Stimulated activated naive CD4-positive, alpha-beta T cell (primary cell): ENCODE measurements at regions not wholly inside any gene's neighbourhood (a gene's known extent, or its start where the extent isn't known, plus 50 kb on each side); places are given as distances from the start of the nearest gene placed in this dataset.
"Not testable (repeated sequence)": the region's sequence is repeated elsewhere in the genome, so short reads cannot be mapped to it uniquely, and the experiment has no call there.

Experiments
- DNase-seq, 6 experiments: peaks; one replicate each; lab custom pipeline; 2025; lab: John Stamatoyannopoulos, UW

DNA sequence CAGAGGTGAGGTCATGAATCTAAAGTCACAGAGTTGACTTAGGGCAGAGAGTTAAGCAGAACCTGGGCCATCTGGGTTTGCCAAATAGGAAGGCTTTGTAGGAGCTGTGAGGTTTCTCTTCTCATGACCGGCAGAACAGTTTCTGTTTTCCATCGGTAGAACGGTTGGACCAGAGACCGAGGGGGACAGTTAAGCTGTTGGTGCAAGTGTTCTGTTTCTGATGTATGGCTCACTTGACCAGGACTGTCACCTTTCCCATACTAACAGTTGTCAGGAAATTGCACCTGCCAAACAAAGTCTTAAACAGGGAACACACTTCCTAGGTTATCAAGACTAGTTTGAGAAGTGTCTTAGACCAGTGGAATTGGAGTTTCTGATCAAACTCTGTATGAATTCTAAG lies 158.3 kb downstream of the PDCD6IP start:
- no peak for DNase-seq

DNA sequence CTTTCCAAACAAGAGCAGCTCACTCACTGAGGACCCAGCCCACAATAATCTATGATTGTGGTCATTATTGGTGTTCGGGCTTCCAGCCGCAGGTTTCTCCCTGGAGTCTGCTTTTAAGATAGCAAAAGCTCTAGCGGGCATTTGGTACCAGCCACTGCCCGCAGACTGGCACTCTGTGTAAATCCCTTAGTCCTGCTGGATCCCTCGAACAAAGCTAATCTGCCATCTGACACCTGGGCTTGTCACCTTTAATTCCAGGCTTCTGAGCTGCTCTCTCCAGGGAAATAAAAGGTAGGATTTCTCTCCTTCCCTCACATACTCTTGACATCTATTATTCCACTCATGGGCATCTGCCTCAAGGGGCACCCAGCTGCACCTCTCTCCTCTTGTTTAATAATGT lies 158.7 kb downstream of the PDCD6IP start:
- no peak for DNase-seq

DNA sequence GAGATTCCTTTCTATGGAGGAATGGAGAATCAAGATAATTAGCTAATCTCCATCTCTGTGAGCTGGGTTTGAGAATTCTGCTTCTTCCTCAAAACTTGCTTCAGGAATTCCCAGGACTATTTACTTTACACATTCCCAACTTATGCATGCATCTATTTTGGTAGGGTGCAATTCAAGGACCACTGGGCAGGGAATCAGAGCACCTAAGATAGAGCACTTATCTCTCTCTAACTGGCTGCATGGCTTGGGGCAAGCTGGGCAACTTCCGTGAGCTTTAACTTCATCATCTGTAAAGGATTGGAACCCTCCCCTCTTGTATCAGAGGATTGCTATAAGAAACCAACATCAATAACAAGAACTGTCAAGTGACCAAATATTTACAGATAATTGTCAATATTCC lies 160.2 kb downstream of the PDCD6IP start:
- DNase-seq, result no peak

DNA sequence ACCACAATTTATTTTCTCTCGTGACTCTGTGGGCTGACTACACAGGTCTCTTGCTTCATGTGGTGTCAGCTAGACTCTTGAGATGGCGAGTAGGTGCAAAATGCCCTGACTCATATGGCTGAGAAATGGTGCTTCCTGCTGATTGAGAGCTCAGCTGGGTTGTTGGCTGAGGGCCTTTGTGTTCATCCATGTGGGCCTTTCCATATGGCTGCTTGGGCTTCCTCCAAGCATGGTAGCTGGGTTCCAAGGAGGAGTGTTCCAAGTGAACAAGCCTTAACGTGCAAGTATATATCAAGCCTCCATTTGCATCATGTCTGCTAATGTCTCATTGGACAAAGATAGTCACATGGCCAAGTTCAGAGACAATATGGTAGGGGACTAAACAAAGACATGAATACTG lies 164.0 kb downstream of the PDCD6IP start:
- DNase-seq, result no peak

DNA sequence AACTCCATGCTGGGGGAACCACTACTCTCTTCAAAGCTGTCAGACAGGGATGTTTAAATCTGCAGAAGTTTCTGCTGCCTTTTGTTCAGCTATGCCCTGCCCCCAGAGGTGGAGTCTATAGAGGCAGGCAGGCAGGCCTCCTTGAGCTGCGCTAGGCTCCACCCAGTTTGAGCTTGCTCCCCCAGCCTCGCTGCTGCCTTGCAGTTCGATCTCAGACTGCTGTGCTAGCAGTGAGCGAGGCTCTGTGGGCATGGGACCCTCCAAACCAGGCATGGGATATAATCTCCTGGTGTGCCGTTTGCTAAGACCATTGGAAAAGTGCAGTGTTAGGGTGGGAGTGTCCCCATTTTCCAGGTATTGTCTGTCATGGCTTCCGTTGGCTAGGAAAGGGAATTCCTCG lies 171.8 kb downstream of the PDCD6IP start:
- DNase-seq, result not testable (repeated sequence)

DNA sequence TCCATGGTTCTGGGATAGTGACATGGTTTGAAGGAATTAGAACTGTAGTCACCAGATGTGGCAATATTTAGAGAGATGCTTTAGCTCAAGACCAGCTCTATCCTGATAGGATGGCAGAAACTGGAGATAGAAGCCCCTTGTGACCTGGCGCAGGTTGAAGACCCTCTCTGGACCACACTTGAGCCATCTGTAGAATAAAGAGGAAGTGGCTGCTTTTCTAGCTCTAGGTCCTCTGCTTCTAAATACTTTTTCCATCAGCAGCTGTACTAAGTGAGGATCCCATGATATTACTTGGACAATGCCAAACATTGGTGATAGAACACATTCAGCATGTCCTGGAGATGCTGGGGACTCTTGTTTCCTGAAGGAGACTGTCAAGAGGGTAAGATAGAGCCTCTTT lies 172.6 kb downstream of the PDCD6IP start:
- no peak for DNase-seq

DNA sequence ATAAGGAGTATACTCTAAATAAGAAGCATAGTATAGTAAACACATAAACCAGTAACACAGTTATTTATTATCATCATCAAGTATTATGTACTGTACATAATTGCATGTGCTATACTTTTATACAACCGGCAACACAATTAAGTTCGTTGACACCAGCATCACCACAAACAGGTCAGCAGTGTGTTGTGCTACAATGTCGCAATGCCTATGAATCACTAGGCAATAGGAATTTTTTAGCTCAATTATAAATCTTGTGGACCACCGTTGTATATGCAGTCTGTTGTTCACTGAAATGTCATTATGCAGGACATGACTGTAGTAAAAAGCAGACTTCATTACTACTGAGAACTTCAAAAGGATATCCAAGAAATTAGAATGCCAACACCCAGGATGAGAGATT lies 177.0 kb downstream of the PDCD6IP start:
- DNase-seq, result no peak

DNA sequence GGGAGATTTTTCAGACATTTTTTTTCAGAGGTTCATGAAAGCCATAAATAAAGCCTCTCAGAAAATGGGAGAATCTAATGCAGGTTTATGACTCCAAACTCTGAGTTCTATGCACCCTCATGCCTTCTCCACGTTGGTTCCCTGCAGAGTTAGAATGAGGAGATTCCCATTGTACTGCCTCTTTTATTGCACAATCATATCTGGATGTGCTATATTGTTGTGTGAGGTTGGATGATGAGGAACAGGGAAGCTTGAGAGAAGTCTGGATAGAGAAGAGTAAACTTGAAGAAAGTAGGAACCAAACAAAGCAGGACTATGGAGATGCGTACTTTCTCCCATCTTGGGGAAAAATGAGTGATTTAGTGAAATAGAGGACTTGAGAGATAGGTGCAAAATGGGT lies 178.8 kb downstream of the PDCD6IP start:
- no peak for DNase-seq

DNA sequence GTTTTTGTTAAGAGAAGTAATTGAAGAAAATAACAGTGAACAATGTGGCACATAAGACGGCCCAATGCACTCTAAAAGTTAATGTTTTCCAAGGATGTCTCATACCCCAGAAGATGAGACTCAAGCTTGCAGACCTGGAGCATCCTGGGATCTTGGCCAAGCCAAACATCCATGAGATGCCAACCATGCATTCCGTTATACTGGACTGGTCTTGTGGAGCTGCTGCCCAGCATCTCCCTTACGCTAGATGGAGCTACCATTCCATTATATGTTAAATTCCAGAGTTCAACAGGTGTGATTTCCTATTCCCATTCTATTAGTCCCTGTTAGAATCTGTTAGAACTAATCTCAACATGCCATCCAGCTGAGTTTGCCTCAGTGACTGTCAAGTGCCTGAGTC lies 181.8 kb downstream of the PDCD6IP start:
- DNase-seq, result no peak

DNA sequence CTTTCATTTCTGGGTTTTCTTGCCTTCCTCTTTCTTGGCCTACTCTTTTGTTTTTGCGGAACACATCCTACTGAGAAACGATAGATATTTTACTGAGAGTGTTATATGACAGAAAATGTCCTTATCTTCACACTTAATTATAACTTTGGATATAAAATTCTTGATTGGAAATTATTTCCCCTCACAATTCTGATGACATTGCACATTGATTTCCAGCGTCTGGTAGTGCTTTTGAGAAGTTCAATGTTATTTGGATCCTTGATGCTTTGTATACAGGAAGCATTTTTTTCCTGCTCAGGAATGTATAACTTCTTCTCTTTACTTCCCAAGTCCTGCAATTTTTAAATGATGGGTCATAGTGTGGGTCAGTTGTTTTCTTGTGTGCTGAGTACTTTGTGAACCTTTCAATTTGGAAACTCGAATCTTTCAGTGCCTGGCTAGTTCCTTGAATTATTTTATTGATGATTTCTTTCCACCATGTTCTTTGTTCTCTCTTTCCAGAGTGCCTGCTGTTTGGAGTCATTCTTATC lies 183.9 kb downstream of the PDCD6IP start:
- DNase-seq, result no peak

DNA sequence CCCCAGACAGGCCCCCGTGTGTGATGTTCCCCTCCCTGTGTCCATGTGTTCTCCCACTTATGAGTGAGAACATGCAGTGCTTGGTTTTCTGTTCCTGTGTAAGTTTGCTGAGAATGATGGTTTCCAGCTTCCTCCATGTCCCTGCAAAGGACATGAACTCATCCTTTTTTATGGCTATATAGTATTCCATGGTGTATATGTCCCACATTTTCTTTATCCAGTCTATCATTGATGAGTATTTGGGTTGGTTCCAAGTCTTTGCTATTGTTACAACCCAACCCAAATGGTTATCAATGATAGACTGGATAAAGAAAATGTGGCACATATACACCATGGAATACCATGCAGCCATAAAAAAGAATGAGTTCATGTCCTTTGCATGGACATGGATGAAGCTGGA lies 184.5 kb downstream of the PDCD6IP start:
- not testable (repeated sequence) for DNase-seq

DNA sequence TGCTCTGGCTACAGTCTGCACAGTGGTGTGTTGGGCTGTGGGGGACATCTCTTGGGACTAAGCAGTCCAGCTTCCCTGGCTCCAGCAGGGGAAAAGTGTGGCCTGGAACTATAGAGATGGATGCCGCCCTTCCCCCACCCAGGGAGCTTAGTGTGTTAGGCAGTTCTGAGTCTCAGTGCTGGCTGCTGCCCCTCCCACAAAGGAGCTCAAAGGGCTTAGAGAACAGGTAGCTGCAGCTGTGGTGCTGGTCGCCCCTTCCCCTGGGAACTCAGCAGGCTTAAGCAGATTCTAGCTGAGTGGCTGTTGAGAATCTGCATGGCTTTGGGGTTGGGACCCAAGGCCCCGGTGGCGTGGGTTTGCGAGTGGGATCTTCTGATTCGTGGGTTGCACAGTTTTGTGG lies 190.8 kb downstream of the PDCD6IP start:
- no peak for DNase-seq

DNA sequence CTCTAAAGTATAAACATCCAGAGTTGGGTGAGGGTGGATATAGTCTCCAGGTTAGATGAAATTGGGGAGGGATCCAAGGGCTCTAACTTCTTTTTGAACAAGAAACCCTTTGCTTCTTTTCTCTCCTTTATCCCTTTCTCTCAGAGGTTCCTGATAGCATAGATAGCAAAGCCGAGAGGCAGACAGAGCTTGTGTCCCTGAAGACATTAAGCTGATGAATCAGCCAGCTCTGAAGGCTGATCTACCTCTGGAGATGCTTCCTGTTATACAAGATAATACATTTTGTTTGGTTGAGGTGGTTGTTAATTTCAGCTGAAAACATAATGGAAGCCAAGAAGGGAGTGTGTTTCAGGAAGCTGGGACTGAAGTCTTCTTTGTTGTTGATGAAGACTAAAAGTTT lies 193.2 kb downstream of the PDCD6IP start:
- no peak for DNase-seq

DNA sequence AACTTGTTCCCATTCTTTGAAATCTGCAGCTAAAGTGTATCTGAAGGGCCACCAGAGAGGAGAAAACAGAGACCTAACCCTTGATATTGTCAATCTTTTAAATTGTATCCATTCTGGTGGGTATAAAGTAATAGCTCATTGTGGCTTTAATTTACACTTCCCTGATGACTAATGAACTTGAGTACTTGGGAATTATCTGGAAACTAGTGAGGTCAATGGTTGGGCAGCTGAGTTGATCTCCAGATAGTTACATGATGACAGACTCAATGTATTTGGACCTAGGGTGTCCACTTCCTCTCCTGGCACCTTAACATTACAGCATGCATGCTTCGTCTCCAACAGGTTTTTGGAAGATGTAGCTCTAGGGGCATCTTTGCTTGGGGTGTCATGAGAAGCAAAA lies 195.2 kb downstream of the PDCD6IP start:
- DNase-seq, result no peak

DNA sequence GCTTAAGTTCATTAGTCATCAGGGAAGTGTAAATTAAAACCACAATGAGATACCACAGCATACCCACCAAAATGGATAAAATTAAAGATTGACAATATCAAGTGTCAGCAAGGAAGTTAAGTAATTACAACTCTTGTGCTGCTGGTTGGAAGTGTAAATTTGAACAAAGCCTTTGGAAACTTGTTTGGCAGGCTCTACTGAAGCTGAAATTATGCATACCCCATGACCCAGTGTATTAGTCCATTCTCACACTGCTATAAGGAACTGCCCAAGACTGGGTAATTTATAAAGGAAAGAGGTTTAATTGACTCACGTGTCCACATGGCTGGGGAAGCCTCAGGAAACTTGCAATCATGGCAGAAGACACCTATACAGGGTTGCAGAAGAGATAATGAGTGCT lies 196.1 kb downstream of the PDCD6IP start:
- DNase-seq, result no peak

DNA sequence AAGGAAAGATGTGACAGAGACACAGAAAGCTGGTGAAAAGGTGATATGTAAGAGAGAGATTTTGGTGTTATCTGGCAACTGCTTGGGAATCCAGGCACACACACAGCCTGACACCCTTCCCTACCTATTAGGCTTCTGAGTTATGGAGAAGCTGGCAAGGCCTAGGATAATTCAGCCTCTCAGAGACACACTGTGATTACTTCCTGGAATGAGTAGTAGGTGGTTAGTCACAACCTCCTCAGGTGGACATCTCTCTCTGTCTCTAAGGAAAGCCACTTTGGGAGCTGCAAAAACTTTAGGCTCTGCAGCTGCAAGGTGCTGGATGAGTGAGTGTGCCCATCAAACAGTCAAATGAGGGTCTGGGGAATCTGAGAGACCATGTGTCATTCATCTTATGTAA lies 201.9 kb downstream of the PDCD6IP start:
- no peak for DNase-seq

DNA sequence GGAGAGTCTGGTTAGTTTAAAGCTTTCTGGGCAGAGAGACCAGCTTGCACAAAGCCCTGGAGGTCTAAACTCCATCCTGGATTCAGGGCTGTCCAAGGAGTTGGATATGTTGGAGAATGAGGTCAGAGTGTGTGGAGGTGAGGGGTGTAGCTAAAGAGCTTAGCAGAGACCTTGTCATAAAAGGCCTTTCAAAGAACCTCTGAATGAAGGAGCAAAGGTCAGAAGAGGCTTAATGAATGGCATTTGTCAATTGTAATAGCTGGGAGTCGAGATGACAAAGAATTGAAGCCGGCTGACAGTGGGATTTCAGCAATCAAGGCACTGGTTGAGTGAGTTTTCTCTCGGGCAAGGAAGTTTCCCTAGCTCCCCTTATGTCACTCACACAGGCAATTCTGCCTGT lies 202.6 kb downstream of the PDCD6IP start:
- no peak for DNase-seq

DNA sequence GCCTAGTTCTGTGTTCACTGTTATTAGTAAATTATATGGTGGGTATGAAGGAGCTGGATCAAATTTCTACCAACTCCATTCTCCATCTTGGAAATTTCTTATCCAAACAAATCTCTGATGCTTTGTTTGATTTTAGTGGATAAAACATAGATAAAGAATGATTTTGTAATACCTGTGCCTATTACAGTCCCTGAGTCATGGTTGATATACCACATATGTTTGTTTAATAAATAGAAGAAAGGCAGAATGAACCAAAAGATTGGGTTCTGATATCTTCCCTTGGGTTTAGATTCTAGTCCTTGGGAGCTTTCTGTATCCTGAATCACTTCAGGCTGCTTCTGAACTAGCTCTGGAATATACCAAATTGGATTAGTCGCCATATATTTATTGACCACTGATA lies 203.6 kb downstream of the PDCD6IP start:
- DNase-seq, result no peak

DNA sequence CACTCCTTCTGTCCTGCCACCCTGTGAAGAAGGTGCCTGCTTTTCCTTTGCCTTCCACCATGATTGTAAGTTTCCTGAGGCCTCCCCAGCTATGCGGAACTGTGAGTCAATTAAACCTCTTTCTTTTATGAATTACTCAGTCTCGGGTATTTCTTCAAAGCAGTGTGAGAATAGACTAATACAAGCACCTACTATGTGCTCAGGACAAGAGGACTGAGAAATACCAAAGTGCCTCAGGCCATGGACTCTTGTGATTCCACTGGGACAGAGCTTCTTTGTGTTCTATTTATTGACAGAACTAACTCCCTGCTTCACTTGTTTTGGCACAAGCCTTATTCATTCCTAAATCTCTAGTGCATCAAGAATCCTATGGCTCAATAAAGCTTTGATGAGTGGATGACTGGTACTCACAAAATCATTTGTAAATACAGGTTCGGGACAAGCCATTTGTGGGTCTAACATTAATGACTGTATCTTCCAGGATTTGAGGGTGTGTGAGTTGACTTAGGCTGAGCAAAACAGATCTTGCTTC lies 204.2 kb downstream of the PDCD6IP start:
- no peak for DNase-seq

DNA sequence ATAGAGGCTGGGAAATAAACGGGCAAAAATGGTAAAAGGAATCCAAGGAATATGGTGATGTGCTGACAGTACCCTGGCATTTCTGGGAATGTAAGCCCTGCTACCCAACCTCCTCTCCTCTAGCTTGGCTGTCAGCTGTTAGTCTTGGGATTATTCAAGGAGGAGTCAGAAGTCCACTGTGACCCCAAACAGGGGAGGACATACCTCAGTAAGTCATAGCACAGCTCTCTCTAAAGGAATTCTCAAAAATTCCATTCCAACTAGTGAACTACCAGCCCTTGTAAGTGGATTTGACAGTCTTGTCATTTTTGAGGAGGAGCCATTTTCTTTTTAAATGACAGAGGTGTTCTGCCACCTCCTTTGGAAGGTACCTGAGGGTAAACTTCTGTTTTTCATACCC lies 207.5 kb downstream of the PDCD6IP start:
- DNase-seq, result no peak

DNA sequence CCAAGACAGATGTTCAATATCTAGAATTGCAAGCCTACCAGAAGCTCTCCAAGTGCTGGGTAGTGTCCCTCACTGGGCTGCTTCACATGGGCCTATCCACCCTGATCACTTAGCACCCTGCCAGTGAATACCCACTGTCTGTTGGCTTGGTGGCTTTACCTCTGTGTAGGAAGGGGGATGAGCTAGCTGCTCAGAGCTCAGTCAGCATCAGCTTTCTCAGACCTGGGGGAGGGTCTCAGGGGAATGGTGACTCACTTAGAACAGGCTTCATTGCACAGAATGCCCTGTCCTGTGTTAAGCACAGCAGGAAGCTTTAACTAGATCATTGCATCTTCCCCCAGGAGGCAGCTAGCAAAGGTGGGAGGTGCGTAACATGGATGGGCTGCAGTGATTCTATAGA lies 209.8 kb downstream of the PDCD6IP start:
- no peak for DNase-seq

DNA sequence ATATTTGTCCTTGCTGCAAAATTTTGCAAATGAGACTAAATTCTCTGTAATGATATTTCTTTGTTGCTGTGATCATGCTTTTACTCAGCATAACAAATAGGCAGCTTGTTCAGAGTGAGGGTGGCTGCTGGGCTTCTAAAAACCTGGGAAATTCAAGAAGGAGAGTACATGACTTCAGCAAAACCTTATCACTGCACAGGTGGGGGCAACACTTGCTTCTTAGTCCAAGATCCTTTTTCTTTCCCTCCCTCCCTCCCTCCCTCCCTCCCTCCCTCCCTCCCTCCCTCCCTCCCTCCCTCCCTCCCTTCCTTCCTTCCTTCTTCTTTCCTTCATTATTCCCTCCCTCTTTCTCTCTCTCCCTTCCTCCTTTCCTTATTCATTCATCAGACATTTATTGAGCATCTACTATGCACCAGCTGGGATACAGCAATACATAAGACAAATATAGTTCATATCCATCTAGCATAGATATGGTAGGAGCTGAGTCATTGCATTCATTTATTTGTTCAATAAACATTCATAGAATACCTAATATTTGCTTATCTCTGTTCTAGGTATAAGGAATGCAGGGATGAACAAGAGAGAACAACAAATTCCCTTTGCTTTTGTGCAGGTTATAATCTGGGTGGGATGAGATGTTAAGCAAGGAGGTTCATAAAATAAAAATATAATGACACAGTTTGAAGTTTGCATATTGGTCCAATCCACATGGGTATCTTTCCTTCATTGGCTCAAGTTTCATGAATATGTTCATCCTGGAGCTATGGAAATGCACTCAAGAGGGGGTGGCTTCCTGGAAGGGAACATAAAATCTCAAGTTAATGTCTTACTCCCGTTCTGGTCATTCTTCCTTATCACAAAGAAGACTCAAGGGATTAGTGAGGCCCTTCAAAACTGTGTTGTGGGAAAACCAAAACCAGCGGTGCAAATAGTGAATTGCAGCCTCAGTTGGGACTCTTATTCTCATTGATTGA lies 210.7 kb downstream of the PDCD6IP start:
- DNase-seq, result no peak
